ENCODE measurements at regions not wholly inside any gene's neighbourhood (a gene's known extent, or its start where the extent isn't known, plus 50 kb on each side); places are given as distances from the start of the nearest gene placed in this dataset.

- TF ChIP-seq TEAD1 (CRISPR knock-in tag; IDR thresholded peaks at IDR 0.05), result no peak
- no peak for TF ChIP-seq IRF1 (CRISPR knock-in tag; IDR thresholded peaks at IDR 0.05)
- TF ChIP-seq, protein P1, sequence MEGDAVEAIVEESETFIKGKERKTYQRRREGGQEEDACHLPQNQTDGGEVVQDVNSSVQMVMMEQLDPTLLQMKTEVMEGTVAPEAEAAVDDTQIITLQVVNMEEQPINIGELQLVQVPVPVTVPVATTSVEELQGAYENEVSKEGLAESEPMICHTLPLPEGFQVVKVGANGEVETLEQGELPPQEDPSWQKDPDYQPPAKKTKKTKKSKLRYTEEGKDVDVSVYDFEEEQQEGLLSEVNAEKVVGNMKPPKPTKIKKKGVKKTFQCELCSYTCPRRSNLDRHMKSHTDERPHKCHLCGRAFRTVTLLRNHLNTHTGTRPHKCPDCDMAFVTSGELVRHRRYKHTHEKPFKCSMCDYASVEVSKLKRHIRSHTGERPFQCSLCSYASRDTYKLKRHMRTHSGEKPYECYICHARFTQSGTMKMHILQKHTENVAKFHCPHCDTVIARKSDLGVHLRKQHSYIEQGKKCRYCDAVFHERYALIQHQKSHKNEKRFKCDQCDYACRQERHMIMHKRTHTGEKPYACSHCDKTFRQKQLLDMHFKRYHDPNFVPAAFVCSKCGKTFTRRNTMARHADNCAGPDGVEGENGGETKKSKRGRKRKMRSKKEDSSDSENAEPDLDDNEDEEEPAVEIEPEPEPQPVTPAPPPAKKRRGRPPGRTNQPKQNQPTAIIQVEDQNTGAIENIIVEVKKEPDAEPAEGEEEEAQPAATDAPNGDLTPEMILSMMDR (IDR thresholded peaks at IDR 0.05), result no peak
- no peak for TF ChIP-seq MAX (CRISPR knock-in tag; IDR thresholded peaks at IDR 0.05)
- TF ChIP-seq, protein P2, sequence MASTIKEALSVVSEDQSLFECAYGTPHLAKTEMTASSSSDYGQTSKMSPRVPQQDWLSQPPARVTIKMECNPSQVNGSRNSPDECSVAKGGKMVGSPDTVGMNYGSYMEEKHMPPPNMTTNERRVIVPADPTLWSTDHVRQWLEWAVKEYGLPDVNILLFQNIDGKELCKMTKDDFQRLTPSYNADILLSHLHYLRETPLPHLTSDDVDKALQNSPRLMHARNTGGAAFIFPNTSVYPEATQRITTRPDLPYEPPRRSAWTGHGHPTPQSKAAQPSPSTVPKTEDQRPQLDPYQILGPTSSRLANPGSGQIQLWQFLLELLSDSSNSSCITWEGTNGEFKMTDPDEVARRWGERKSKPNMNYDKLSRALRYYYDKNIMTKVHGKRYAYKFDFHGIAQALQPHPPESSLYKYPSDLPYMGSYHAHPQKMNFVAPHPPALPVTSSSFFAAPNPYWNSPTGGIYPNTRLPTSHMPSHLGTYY (CRISPR knock-in tag; IDR thresholded peaks at IDR 0.05), result no peak
- no peak for TF ChIP-seq CBFB (CRISPR knock-in tag; IDR thresholded peaks at IDR 0.05; ENCODE audit: low read depth)
- no peak for TF ChIP-seq NFYB (CRISPR knock-in tag; conservative IDR thresholded peaks at IDR 0.05; ENCODE audit: low read depth)
- no peak for TF ChIP-seq CREM (CRISPR knock-in tag; IDR thresholded peaks at IDR 0.05)
- no peak for TF ChIP-seq ZNF416 (CRISPR knock-in tag; IDR thresholded peaks at IDR 0.05)
- no peak for TF ChIP-seq ELF4 (CRISPR knock-in tag; IDR thresholded peaks at IDR 0.05; ENCODE audit: low read depth)
- no peak for TF ChIP-seq ESRRA (CRISPR knock-in tag; IDR thresholded peaks at IDR 0.05; ENCODE audit: borderline replicate concordance)
Measured at GRCh38 chr14:29370024-29370423, 557.6 kb downstream of the PRKD1 start.

Measured in WTC11 (cell line).